GM12878 (cell line): ENCODE measurements at regions not wholly inside any gene's neighbourhood (a gene's known extent, or its start where the extent isn't known, plus 50 kb on each side); places are given as distances from the start of the nearest gene placed in this dataset.

ENCODE experiments used
- BACH1 ChIP-seq: fragments of 450-650 bp; IDR thresholded peaks from 2 replicates; pipeline ENCODE4 v1.6.1; 2017; ENCODE audit warnings: mild to moderate bottlenecking, borderline replicate concordance
- HDGF ChIP-seq: fragments of 450-650 bp; IDR thresholded peaks from 2 replicates; pipeline ENCODE4 v1.6.1; 2016; ENCODE audit warnings: antibody characterized with exemption
- IRF4 ChIP-seq: IDR thresholded peaks from 2 replicates; pipeline ENCODE4 v1.6.1; 2011; ENCODE audit warnings: low read depth, low read length
- MEF2B ChIP-seq: fragments of 450-650 bp; IDR thresholded peaks from 2 replicates; pipeline ENCODE4 v1.6.1; 2018; ENCODE audit warnings: mild to moderate bottlenecking, moderate library complexity; ENCODE audit not compliant: partially characterized antibody, poor library complexity, severe bottlenecking
- MYB ChIP-seq: fragments of 150-350 bp; IDR thresholded peaks from 2 replicates; pipeline ENCODE4 v1.6.1; 2014; ENCODE audit warnings: mild to moderate bottlenecking, low read depth, low read length, borderline replicate concordance
- MYC ChIP-seq: IDR thresholded peaks from 2 replicates; pipeline ENCODE4 v1.6.1; 2011; ENCODE audit warnings: mild to moderate bottlenecking, low read length, moderate library complexity, inconsistent platforms; ENCODE audit not compliant: insufficient read depth, insufficient replicate concordance, insufficient read length, severe bottlenecking
- PAX8 ChIP-seq: fragments of 450-650 bp; IDR thresholded peaks from 2 replicates; pipeline ENCODE4 v1.6.1; 2017; ENCODE audit warnings: mild to moderate bottlenecking, moderate library complexity
- POLR2AphosphoS2 ChIP-seq: IDR thresholded peaks from 2 replicates; pipeline ENCODE4 v1.6.1; 2011; ENCODE audit warnings: low read depth, mild to moderate bottlenecking, low read length, improper control_type of control experiment, moderate library complexity
- SREBF2 ChIP-seq: IDR thresholded peaks from 2 replicates; pipeline ENCODE4 v1.6.1; 2012; ENCODE audit warnings: mild to moderate bottlenecking, low read length
- SUZ12 ChIP-seq: fragments of 200-600 bp; sonication (generic); IDR thresholded peaks from one replicate; pipeline ENCODE4 v1.6.1; 2018; ENCODE audit warnings: antibody characterized with exemption, mild to moderate bottlenecking; ENCODE audit not compliant: unreplicated experiment
- TBL1XR1 ChIP-seq: IDR thresholded peaks from 2 replicates; pipeline ENCODE4 v1.6.1; 2012; ENCODE audit warnings: low read depth, low read length, improper control_type of control experiment
- TCF12 ChIP-seq: IDR thresholded peaks from 2 replicates; pipeline ENCODE4 v1.6.1; 2011; ENCODE audit warnings: low read depth, mild to moderate bottlenecking, low read length
- TF ChIP-seq, protein P1 (sequence below): fragments of 450-650 bp; IDR thresholded peaks from 2 replicates; pipeline ENCODE4 v1.6.1; 2017; ENCODE audit warnings: mild to moderate bottlenecking, moderate library complexity
- TF ChIP-seq, protein P2 (sequence below): fragments of 450-650 bp; IDR thresholded peaks from 2 replicates; pipeline ENCODE4 v1.6.1; 2017; ENCODE audit warnings: mild to moderate bottlenecking, moderate library complexity
- TF ChIP-seq, protein P3 (sequence below): IDR thresholded peaks from 2 replicates; pipeline ENCODE4 v1.6.1; 2011; ENCODE audit warnings: mild to moderate bottlenecking, low read depth, low read length, moderate library complexity; ENCODE audit not compliant: insufficient replicate concordance
- TF ChIP-seq, protein P4 (sequence below): fragments of 450-650 bp; formaldehyde crosslinking; IDR thresholded peaks from 2 replicates; pipeline ENCODE4 v1.5.0; 2022; ENCODE audit warnings: mild to moderate bottlenecking, missing genetic modification characterization

DNA sequence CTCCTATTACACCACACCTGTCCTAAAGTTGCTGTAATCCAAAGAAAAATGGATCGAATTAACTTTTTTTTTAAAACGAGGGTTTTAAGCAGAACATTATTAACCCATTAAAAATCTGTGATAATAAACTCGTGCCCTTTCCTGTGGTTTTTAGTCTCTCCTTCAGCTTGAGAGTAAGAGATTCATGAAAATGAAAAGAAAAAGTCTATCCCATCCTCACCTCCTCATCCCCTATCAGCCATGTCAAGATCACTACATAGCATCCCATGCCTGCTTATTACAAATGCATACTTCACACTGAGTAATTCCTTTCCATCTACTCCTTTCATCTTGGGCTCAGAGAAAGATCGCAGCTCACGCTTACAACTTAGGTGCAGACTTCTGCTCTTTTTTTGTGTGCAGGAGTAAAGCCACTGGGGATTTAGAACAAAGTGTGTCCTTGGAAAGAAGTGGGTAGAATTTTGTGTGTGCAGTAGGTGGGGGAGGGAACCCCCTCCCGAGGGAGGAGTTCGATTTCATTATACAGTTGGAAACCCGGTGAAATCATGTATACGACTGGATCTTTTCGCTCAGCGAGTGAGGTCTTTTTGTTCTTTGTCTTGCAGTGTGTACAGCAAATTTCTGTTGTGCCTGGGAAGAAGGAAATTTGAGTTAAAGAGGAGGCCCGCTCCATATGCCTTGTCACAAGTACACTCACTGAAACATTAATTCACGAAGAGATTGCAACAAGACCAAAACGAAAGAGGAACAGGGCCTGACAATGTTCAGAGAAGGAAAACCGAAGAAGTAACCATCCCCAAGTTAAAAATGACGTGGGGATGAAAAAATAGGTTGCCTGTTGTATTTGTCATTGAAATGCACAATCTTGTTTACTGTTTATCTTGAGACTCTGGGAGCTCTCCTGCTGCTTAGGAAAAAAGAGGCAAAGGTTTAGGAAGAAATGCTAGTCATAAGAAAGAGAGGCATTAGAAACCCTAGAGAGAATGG, 146.5 kb upstream of the ZNF217 start (continued):
- no peak for TF ChIP-seq SUZ12
- no peak for TF ChIP-seq TCF12
- peak; percentile 41 for TF ChIP-seq MEF2B
- no peak for TF ChIP-seq MYB
- TF ChIP-seq, protein P1, sequence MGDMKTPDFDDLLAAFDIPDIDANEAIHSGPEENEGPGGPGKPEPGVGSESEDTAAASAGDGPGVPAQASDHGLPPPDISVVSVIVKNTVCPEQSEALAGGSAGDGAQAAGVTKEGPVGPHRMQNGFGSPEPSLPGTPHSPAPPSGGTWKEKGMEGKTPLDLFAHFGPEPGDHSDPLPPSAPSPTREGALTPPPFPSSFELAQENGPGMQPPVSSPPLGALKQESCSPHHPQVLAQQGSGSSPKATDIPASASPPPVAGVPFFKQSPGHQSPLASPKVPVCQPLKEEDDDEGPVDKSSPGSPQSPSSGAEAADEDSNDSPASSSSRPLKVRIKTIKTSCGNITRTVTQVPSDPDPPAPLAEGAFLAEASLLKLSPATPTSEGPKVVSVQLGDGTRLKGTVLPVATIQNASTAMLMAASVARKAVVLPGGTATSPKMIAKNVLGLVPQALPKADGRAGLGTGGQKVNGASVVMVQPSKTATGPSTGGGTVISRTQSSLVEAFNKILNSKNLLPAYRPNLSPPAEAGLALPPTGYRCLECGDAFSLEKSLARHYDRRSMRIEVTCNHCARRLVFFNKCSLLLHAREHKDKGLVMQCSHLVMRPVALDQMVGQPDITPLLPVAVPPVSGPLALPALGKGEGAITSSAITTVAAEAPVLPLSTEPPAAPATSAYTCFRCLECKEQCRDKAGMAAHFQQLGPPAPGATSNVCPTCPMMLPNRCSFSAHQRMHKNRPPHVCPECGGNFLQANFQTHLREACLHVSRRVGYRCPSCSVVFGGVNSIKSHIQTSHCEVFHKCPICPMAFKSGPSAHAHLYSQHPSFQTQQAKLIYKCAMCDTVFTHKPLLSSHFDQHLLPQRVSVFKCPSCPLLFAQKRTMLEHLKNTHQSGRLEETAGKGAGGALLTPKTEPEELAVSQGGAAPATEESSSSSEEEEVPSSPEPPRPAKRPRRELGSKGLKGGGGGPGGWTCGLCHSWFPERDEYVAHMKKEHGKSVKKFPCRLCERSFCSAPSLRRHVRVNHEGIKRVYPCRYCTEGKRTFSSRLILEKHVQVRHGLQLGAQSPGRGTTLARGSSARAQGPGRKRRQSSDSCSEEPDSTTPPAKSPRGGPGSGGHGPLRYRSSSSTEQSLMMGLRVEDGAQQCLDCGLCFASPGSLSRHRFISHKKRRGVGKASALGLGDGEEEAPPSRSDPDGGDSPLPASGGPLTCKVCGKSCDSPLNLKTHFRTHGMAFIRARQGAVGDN = peak; percentile 74
- TF ChIP-seq BACH1 = peak; percentile 43; the same call in 1 of the 2 replicates
- TF ChIP-seq PAX8 = no peak
- no peak for TF ChIP-seq POLR2AphosphoS2
- TF ChIP-seq, protein P2, sequence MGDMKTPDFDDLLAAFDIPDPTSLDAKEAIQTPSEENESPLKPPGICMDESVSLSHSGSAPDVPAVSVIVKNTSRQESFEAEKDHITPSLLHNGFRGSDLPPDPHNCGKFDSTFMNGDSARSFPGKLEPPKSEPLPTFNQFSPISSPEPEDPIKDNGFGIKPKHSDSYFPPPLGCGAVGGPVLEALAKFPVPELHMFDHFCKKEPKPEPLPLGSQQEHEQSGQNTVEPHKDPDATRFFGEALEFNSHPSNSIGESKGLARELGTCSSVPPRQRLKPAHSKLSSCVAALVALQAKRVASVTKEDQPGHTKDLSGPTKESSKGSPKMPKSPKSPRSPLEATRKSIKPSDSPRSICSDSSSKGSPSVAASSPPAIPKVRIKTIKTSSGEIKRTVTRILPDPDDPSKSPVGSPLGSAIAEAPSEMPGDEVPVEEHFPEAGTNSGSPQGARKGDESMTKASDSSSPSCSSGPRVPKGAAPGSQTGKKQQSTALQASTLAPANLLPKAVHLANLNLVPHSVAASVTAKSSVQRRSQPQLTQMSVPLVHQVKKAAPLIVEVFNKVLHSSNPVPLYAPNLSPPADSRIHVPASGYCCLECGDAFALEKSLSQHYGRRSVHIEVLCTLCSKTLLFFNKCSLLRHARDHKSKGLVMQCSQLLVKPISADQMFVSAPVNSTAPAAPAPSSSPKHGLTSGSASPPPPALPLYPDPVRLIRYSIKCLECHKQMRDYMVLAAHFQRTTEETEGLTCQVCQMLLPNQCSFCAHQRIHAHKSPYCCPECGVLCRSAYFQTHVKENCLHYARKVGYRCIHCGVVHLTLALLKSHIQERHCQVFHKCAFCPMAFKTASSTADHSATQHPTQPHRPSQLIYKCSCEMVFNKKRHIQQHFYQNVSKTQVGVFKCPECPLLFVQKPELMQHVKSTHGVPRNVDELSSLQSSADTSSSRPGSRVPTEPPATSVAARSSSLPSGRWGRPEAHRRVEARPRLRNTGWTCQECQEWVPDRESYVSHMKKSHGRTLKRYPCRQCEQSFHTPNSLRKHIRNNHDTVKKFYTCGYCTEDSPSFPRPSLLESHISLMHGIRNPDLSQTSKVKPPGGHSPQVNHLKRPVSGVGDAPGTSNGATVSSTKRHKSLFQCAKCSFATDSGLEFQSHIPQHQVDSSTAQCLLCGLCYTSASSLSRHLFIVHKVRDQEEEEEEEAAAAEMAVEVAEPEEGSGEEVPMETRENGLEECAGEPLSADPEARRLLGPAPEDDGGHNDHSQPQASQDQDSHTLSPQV = peak; percentile 59; the same call in 1 of the 2 replicates
- TF ChIP-seq, protein P3, sequence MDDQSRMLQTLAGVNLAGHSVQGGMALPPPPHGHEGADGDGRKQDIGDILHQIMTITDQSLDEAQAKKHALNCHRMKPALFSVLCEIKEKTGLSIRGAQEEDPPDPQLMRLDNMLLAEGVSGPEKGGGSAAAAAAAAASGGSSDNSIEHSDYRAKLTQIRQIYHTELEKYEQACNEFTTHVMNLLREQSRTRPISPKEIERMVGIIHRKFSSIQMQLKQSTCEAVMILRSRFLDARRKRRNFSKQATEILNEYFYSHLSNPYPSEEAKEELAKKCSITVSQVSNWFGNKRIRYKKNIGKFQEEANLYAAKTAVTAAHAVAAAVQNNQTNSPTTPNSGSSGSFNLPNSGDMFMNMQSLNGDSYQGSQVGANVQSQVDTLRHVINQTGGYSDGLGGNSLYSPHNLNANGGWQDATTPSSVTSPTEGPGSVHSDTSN = no peak
- no peak for TF ChIP-seq HDGF
- TF ChIP-seq TBL1XR1 = no peak
- no peak for TF ChIP-seq IRF4
- TF ChIP-seq MYC = no peak
- TF ChIP-seq, protein P4, sequence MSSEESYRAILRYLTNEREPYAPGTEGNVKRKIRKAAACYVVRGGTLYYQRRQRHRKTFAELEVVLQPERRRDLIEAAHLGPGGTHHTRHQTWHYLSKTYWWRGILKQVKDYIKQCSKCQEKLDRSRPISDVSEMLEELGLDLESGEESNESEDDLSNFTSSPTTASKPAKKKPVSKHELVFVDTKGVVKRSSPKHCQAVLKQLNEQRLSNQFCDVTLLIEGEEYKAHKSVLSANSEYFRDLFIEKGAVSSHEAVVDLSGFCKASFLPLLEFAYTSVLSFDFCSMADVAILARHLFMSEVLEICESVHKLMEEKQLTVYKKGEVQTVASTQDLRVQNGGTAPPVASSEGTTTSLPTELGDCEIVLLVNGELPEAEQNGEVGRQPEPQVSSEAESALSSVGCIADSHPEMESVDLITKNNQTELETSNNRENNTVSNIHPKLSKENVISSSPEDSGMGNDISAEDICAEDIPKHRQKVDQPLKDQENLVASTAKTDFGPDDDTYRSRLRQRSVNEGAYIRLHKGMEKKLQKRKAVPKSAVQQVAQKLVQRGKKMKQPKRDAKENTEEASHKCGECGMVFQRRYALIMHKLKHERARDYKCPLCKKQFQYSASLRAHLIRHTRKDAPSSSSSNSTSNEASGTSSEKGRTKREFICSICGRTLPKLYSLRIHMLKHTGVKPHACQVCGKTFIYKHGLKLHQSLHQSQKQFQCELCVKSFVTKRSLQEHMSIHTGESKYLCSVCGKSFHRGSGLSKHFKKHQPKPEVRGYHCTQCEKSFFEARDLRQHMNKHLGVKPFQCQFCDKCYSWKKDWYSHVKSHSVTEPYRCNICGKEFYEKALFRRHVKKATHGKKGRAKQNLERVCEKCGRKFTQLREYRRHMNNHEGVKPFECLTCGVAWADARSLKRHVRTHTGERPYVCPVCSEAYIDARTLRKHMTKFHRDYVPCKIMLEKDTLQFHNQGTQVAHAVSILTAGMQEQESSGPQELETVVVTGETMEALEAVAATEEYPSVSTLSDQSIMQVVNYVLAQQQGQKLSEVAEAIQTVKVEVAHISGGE = no peak
- no peak for TF ChIP-seq SREBF2
